Thyroid gland (tissue), 4 donors: ENCODE measurements at regions not wholly inside any gene's neighbourhood (a gene's known extent, or its start where the extent isn't known, plus 50 kb on each side); places are given as distances from the start of the nearest gene placed in this dataset.

Experiments used
- DNase-seq, 2 donors: peaks; one replicate each; pipeline ENCODE4 v3.0.0-alpha.2; 2019
- H3K27ac ChIP-seq, 3 donors: fragments of 200-600 bp; sonication (generic); 1 replicate in 2 of 3; 2 replicates in 1 of 3; pipeline ENCODE4 v1.5.1; 2016 to 2019; ENCODE audit warnings: mild to moderate bottlenecking in 1 of 3, moderate library complexity in 1 of 3
- H3K27me3 ChIP-seq: fragments of 200-600 bp; sonication (generic); one replicate; pipeline ENCODE4 v1.5.1; 2019
- H3K36me3 ChIP-seq, 2 donors: fragments of 200-600 bp; sonication (generic); one replicate each; pipeline ENCODE4 v1.5.1; 2016 to 2019
- H3K4me1 ChIP-seq, 2 donors: fragments of 200-600 bp; sonication (generic); one replicate each; pipeline ENCODE4 v1.5.1; 2017 to 2019
- H3K4me3 ChIP-seq, 3 donors: fragments of 200-600 bp; sonication (generic); replicated peaks in 1 of 3; 1 replicate in 2 of 3; 2 replicates in 1 of 3; pipeline ENCODE4 v1.5.1; 2016; ENCODE audit warnings: mild to moderate bottlenecking in 1 of 3
- H3K9me3 ChIP-seq: fragments of 200-600 bp; sonication (generic); one replicate; pipeline ENCODE4 v1.5.1; 2017
- POLR2A ChIP-seq, 2 donors: fragments of 450-650 bp; IDR thresholded peaks; one replicate each; pipeline ENCODE4 v1.6.1; 2017; ENCODE audit warnings: antibody characterized with exemption in 2 of 2, mild to moderate bottlenecking in 2 of 2, moderate library complexity in 1 of 2
- WGBS, 2 donors: methylation state at CpG; one replicate each; pipeline ENCODE4 v1.1.5; 2017; 5-methylcytosine and 5-hydroxymethylcytosine counted together
- intact Hi-C: fragments of 100-400 bp; cut with DNase I; formaldehyde crosslinking; loops from one replicate; pipeline ENCODE4 v1.15.1; 2023
- TF ChIP-seq, protein P1 (sequence below), 6 experiments: fragments of 200-600 bp in 3 of 6; fragments of 450-650 bp in 3 of 6; sonication (generic) in 3 of 6; IDR thresholded peaks; one replicate each; pipeline ENCODE4 v1.5.1; 2016 to 2019; ENCODE audit warnings: antibody characterized with exemption in 6 of 6, mild to moderate bottlenecking in 2 of 6, inconsistent platforms in 1 of 6, moderate library complexity in 1 of 6

DNA sequence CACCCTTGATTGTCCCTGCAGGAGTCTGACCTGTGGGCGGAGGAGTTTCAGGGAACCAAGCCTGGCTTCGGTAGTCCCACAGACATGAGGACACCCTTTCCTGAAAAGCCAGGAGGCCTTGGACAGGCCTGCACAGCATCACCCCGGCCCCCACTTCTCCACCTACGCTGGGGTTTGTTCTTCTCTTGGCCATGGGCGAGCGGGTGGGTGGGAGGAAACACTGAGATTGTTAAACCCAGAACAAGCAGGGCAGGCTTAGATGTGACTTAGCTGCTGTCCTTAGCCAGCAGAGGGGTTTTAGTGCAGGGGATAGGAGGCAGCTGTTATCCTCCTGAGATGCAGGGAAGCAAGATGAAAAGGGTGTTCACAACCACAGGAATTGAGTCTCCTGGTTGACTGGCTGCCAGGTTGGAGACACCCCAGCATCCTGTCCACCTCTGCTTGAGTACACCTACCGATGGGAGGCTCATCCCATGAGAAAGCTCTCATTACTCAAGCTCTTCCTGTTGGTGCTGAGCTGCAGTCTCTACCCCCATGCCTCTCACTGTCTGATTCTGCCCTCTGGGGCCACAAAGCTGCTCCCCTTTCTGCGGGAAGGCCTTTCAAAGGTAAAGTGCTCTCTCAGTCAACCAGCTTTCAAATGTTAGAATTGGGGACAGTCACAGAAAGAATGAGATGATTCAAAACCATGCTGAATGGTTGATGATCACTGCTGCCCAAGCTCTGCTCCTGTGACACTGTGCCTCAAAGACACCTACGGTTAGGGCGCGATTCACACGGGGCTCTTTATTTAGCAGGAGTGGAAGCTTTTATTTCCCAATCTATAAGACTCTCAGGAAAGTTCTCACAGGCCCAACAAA, 86.3 kb downstream of the IRF2BPL start:
- TF ChIP-seq POLR2A (IDR thresholded peaks at IDR 0.05) = no peak
- TF ChIP-seq, protein P1, sequence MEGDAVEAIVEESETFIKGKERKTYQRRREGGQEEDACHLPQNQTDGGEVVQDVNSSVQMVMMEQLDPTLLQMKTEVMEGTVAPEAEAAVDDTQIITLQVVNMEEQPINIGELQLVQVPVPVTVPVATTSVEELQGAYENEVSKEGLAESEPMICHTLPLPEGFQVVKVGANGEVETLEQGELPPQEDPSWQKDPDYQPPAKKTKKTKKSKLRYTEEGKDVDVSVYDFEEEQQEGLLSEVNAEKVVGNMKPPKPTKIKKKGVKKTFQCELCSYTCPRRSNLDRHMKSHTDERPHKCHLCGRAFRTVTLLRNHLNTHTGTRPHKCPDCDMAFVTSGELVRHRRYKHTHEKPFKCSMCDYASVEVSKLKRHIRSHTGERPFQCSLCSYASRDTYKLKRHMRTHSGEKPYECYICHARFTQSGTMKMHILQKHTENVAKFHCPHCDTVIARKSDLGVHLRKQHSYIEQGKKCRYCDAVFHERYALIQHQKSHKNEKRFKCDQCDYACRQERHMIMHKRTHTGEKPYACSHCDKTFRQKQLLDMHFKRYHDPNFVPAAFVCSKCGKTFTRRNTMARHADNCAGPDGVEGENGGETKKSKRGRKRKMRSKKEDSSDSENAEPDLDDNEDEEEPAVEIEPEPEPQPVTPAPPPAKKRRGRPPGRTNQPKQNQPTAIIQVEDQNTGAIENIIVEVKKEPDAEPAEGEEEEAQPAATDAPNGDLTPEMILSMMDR (IDR thresholded peaks at IDR 0.05) = no peak
- peaks cover 10 to 19% of the 10 kb centered on the region in 2 donors for H3K4me1 ChIP-seq
- H3K27me3 ChIP-seq = no peaks in the 10 kb centered on the region
- 76% methylated on average over 9 to 12 of the region's 12 CpGs for WGBS, 2 donors
- no peak for DNase-seq
- no peak overlapping the region for H3K27ac ChIP-seq
- intact Hi-C loops = no loop called here
- H3K9me3 ChIP-seq = no peaks in the 10 kb centered on the region
- no peaks in the 10 kb centered on the region for H3K36me3 ChIP-seq
- H3K4me3 ChIP-seq = no peak overlapping the region

DNA sequence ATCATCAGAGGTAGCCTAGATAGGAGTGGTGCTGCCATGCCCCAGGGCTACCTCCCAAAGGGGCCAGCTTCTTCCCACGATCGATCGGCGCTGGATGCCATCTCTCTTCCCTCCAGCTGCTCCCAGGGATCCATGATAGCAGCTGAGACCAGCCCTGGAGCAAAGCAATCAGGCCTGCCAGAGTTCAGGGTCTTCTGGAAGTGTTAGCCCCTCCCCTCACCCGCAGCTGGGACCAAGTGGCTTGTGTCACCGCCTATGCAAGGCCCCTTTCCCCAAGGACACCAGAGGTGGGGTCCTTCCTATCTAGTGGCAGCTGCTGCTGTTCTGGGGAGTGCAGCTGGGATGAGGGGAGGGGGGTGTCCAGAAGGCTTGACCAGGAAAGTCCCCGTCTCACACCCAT, 87.0 kb downstream of the IRF2BPL start:
- no peaks in the 10 kb centered on the region for H3K27me3 ChIP-seq
- no peak for TF ChIP-seq POLR2A (IDR thresholded peaks at IDR 0.05)
- TF ChIP-seq, protein P1 (IDR thresholded peaks at IDR 0.05) = no peak
- no peak overlapping the region for H3K27ac ChIP-seq

DNA sequence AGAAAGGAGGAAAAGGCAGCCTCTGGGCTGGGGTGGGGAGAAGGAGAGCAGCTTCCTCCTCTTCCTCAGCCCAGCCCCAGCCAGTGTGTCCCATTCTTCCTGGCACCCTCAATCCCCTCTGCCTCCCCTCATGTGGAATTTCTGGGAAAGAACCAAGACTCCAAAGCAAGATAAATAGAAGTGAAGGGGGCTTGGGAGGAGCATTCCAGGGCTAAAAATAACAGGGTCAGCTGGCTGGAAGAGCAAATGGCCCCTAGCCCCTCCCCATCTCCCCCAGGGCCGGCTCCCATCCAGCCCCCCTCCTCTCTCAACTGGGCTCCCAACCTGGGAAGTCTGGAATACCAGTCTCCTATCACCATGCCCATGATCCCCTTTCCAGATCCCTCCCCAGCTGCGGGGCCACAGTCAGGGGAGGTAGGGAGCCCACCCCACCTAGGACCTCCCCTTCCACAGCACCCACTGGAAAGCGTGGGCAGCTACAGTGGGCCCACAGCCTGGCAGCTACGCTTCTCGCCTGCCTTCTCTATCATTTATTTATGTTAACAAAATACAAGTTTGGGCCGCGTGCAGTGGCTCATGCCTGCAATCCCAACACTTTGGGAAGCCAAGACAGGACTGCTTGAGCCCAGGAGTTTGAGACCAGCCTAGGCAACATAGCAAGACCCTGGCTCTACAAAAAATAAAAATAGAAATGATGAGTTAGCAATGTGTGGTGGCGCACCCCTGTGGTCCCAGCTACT, 88.3 kb downstream of the IRF2BPL start:
- 77 to 83% methylated on average over 7 to 8 of the region's 8 CpGs for WGBS, 2 donors
- peaks cover 0 to 17% of the 10 kb centered on the region in 2 donors for H3K4me1 ChIP-seq
- H3K4me3 ChIP-seq = no peak overlapping the region
- H3K27ac ChIP-seq = no peak overlapping the region
- H3K36me3 ChIP-seq = no peaks in the 10 kb centered on the region
- H3K27me3 ChIP-seq = no peaks in the 10 kb centered on the region
- no peaks in the 10 kb centered on the region for H3K9me3 ChIP-seq
- TF ChIP-seq, protein P1 (IDR thresholded peaks at IDR 0.05) = no peak
- no peak for TF ChIP-seq POLR2A (IDR thresholded peaks at IDR 0.05)
- intact Hi-C loops = no loop called here
- no peak for DNase-seq

More for the DNA sequence above, 87.0 kb downstream of the IRF2BPL start:
- intact Hi-C loops = no loop called here
- no peak for DNase-seq
- Histone ChIP-seq H3K36me3 (no peaks in the 10 kb centered on the region), H3K4me3 (no peak overlapping the region), H3K9me3 (no peaks in the 10 kb centered on the region), H3K4me1 (peaks cover 4 to 19% of the 10 kb centered on the region in 2 donors)
- 86 to 95% methylated on average over 5 to 7 of the region's 7 CpGs for WGBS, 2 donors

DNA sequence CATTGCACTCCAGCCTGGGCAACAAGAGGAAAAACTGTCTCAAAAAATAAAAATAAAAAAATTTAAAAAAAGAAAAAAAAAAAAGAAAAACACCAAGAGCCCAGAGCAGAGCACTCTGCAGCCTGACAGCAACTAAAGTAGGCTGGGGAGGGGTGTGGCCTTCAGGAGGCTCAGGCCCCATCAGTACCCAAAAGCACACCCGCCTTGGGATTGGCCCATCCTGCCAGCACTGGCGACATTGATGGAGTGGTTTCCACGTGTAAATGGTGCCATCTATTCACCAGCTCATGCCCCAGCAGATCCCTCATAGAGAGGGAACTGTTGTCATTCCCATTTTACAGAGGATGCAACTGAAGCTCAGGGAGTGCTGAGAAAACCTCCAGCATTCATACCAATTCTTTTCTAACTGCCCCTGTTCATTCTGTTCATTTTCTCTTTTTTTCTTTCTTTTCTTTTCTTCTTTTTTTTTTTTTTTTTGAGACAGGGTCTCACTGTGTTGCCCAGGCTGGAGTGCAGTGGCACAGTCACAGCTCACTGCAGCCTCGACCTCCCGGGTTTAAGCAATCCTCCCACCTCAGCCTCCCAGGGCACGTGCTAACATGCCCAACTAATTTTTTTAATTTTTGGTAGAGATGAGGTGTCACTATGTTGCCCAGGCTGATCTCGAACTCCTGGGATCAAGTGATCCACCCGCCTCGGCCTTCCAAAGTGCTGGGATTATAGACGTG, 89.3 kb downstream of the IRF2BPL start:
- Histone ChIP-seq H3K36me3 (no peaks in the 10 kb centered on the region), H3K9me3 (no peaks in the 10 kb centered on the region), H3K27me3 (no peaks in the 10 kb centered on the region), H3K4me3 (no peak overlapping the region), H3K4me1 (peaks cover 0 to 17% of the 10 kb centered on the region in 2 donors), H3K27ac (no peak overlapping the region)
- DNase-seq = no peak
- WGBS, 2 donors = 93% methylated on average over 10 of the region's 10 CpGs
- intact Hi-C loops = no loop called here
- TF ChIP-seq, protein P1 (IDR thresholded peaks at IDR 0.05) = no peak
- no peak for TF ChIP-seq POLR2A (IDR thresholded peaks at IDR 0.05)
